Right lobe of liver (tissue), 6 donors: ENCODE measurements at regions not wholly inside any gene's neighbourhood (a gene's known extent, or its start where the extent isn't known, plus 50 kb on each side); places are given as distances from the start of the nearest gene placed in this dataset.

Experiments
- ATAC-seq, 4 donors: fragments of 200-7000 bp; cut with Tn5 transposase; one replicate each; pipeline ENCODE4 v1.9.1; 2020; ENCODE audit warnings: mild to moderate bottlenecking in 4 of 4, moderate library complexity in 4 of 4
- DNase-seq, 3 donors: peaks; one replicate each; pipeline ENCODE4 v3.0.0-alpha.2; 2020
- H3K27ac ChIP-seq, 3 donors: fragments of 200-600 bp; one replicate each; pipeline ENCODE4 v1.8.0; 2022
- H3K27me3 ChIP-seq, 2 donors: fragments of 200-600 bp; one replicate each; pipeline ENCODE4 v1.8.0; 2022
- H3K36me3 ChIP-seq, 4 donors: fragments of 200-600 bp; sonication (generic) in 1 of 4; one replicate each; pipeline versions ENCODE4 v1.5.1 to v1.8.0; 2017 to 2022; ENCODE audit warnings: control low read depth in 1 of 4
- H3K4me1 ChIP-seq, 4 donors: fragments of 200-600 bp; sonication (generic) in 1 of 4; one replicate each; pipeline versions ENCODE4 v1.5.1 to v1.8.0; 2017 to 2022; ENCODE audit warnings: control low read depth in 1 of 4
- H3K4me3 ChIP-seq, 3 donors: fragments of 200-600 bp; one replicate each; pipeline ENCODE4 v1.8.0; 2022
- H3K9me3 ChIP-seq, 4 donors: fragments of 200-600 bp; sonication (generic) in 1 of 4; one replicate each; pipeline versions ENCODE4 v1.5.1 to v1.8.0; 2017 to 2022; ENCODE audit warnings: control low read depth in 1 of 4
- POLR2A ChIP-seq: fragments of 450-650 bp; IDR thresholded peaks from one replicate; pipeline ENCODE4 v1.6.1; 2017; ENCODE audit warnings: antibody characterized with exemption, mild to moderate bottlenecking
- WGBS: methylation state at CpG from one replicate; pipeline ENCODE4 v1.1.6; 2018; ENCODE audit warnings: low coverage, low lambda C conversion rate; ENCODE audit not compliant: insufficient coverage; ENCODE audit errors: missing lambda C conversion rate; 5-methylcytosine and 5-hydroxymethylcytosine counted together
- intact Hi-C, 2 donors: fragments of 100-400 bp; cut with DNase I; formaldehyde crosslinking; loops; one replicate each; pipeline versions ENCODE4 v1.11.2 to v1.14.1; 2022
- TF ChIP-seq, protein P1 (sequence below), 4 donors: fragments of 200-600 bp in 3 of 4; fragments of 450-650 bp in 1 of 4; IDR thresholded peaks; one replicate each; pipeline versions ENCODE4 v1.5.1 to v1.8.0; 2016 to 2022; ENCODE audit warnings: antibody characterized with exemption in 4 of 4, mild to moderate bottlenecking in 2 of 4
- donor health status: DM: no; HTN: yes; CAD: no.
- donor health status: DM: no; HTN: no; CAD: no.
- donor health status: DM: no; HTN: no; CAD: no.
- donor health status: DM: no; HTN: yes; CAD: no.
- donor health status: DM: no; HTN: yes; CAD: no.

- intact Hi-C loops = no loop called here
- Histone ChIP-seq H3K27ac (no peak overlapping the region), H3K36me3 (no peaks in the 10 kb centered on the region), H3K9me3 (no peaks in the 10 kb centered on the region), H3K27me3 (no peaks in the 10 kb centered on the region), H3K4me3 (no peak overlapping the region), H3K4me1 (no peaks in the 10 kb centered on the region)
- WGBS = 43% methylated on average over 7 of the region's 7 CpGs
- ATAC-seq (peak; percentile 81 to 89 (median 84)), DNase-seq (no peak)
- no peak for TF ChIP-seq POLR2A
- TF ChIP-seq, protein P1, sequence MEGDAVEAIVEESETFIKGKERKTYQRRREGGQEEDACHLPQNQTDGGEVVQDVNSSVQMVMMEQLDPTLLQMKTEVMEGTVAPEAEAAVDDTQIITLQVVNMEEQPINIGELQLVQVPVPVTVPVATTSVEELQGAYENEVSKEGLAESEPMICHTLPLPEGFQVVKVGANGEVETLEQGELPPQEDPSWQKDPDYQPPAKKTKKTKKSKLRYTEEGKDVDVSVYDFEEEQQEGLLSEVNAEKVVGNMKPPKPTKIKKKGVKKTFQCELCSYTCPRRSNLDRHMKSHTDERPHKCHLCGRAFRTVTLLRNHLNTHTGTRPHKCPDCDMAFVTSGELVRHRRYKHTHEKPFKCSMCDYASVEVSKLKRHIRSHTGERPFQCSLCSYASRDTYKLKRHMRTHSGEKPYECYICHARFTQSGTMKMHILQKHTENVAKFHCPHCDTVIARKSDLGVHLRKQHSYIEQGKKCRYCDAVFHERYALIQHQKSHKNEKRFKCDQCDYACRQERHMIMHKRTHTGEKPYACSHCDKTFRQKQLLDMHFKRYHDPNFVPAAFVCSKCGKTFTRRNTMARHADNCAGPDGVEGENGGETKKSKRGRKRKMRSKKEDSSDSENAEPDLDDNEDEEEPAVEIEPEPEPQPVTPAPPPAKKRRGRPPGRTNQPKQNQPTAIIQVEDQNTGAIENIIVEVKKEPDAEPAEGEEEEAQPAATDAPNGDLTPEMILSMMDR (IDR thresholded peaks at IDR 0.05) = peak; percentile 53 to 73 (median 60)
Measured at GRCh38 chr1:219837274-219837993, 90.9 kb downstream of the SLC30A10 start.

DNA sequence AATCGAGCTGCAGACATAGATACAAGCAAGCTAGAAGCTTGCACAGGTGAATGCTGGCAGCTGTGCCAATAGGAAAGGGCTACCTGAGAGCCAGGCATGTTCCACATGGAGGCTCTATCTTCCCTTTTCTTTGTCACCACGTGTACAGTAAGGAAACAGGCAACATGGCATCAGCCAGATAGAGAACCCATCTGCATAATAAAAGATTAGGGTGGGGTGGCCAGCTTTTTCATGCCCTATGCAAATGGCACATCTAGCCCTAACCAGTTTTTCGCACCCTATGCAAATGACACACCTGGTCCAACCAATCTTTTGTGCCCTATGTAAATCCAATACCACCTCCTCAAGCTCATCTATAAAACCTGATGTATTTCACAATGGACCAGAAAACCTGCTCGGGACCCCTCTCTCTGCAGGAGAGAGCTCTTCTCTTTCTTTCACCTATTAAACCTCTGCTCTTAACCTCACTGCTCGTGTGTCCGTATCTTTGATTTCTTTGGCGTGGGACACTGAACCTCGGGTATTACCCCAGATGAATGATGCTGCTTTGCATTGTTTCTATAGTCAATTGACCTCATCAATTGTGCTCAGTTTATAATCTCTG, 93.9 kb downstream of the SLC30A10 start:
- H3K9me3 ChIP-seq = no peaks in the 10 kb centered on the region
- 59% methylated on average over 8 of the region's 8 CpGs for WGBS
- no peak overlapping the region for H3K27ac ChIP-seq
- no peaks in the 10 kb centered on the region for H3K4me1 ChIP-seq
- intact Hi-C loops = no loop called here
- DNase-seq = no peak
- H3K4me3 ChIP-seq = no peak overlapping the region
- no peaks in the 10 kb centered on the region for H3K36me3 ChIP-seq
- H3K27me3 ChIP-seq = no peaks in the 10 kb centered on the region
- no peak for ATAC-seq
- TF ChIP-seq, protein P1 (IDR thresholded peaks at IDR 0.05) = no peak
- no peak for TF ChIP-seq POLR2A

GRCh38 chr1:219833214-219833815, 95.0 kb downstream of the SLC30A10 start:
- Histone ChIP-seq H3K9me3 (no peaks in the 10 kb centered on the region), H3K4me1 (no peaks in the 10 kb centered on the region), H3K36me3 (no peaks in the 10 kb centered on the region), H3K27ac (no peak overlapping the region), H3K27me3 (no peaks in the 10 kb centered on the region), H3K4me3 (no peak overlapping the region)
- DNase-seq = no peak
- WGBS = 82% methylated on average over 3 of the region's 3 CpGs
- intact Hi-C loops = no loop called here
- ATAC-seq = no peak
- TF ChIP-seq, protein P1 (IDR thresholded peaks at IDR 0.05) = no peak
- TF ChIP-seq POLR2A = no peak

DNA sequence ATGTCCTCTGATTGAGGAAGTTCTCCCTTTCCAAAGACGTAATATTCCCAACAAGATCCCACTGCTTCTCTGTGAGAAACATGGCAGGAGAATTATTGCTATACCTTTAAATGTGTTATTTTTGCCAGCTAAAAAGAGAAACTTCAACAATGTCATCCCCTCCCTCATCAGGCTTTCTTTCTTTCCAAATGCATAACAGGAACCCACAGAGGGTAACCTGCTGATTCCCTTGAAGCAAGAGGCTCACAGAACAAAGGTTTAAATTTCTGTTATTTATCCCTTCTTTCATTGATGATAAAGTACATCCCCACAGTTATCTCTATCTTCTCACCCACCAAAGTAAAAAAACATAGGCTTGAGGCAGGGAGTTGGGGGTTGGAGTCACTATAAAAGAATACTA, 102.1 kb downstream of the SLC30A10 start:
- Histone ChIP-seq H3K27ac (no peak overlapping the region), H3K36me3 (no peaks in the 10 kb centered on the region), H3K4me3 (no peak overlapping the region), H3K4me1 (no peaks in the 10 kb centered on the region), H3K9me3 (no peaks in the 10 kb centered on the region), H3K27me3 (no peaks in the 10 kb centered on the region)
- no peak for TF ChIP-seq POLR2A
- TF ChIP-seq, protein P1 (IDR thresholded peaks at IDR 0.05) = no peak
- 92% methylated on average over 1 of the region's 1 CpG for WGBS
- intact Hi-C loops = no loop called here
- no peak for ATAC-seq
- no peak for DNase-seq
